Transverse colon (tissue), 3 donors: ENCODE measurements at regions not wholly inside any gene's neighbourhood (a gene's known extent, or its start where the extent isn't known, plus 50 kb on each side); places are given as distances from the start of the nearest gene placed in this dataset.

Experiments used
- POLR2A ChIP-seq: fragments of 450-650 bp; IDR thresholded peaks from one replicate; pipeline ENCODE4 v1.6.1; 2016; ENCODE audit warnings: antibody characterized with exemption, mild to moderate bottlenecking, moderate library complexity
- TF ChIP-seq, protein P1 (sequence below), 5 experiments: fragments of 200-600 bp in 3 of 5; fragments of 450-650 bp in 2 of 5; sonication (generic) in 3 of 5; IDR thresholded peaks; 1 replicate in 2 of 5; 2 replicates in 3 of 5; pipeline ENCODE4 v1.5.1; 2016 to 2017; ENCODE audit warnings: antibody characterized with exemption in 5 of 5, inconsistent platforms in 3 of 5, mild to moderate bottlenecking in 2 of 5, moderate library complexity in 1 of 5

DNA sequence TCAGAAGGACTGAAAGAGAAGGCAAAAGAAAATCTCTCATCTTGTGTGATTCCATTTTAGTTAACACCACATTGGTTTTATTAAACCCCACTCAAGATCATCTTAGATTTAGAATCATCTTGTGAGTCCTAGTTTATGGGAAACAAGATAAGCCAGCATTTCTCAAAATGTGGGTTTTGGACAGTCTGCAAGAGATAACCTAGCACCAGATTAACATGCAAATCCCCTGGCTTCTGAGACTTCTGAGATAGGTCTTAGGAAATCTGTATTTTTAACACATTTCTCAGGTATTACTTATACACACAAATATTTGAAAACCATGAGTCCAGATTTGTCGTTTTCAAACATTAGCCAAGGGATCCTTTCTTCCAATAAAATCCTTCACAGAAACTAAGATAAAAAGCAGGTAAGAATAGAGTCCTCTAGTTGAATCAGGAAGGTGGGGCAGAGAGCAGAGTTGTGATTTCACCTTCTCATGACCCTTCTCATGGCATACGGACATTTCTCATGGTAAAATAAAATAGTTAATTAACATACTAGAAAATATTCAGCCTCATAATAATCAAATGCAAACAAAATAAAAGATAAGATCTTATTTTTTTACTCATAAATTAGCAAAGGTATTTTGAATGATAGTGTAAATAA lies 287.2 kb upstream of the FN1 start:
- TF ChIP-seq POLR2A, result no peak
- TF ChIP-seq, protein P1, sequence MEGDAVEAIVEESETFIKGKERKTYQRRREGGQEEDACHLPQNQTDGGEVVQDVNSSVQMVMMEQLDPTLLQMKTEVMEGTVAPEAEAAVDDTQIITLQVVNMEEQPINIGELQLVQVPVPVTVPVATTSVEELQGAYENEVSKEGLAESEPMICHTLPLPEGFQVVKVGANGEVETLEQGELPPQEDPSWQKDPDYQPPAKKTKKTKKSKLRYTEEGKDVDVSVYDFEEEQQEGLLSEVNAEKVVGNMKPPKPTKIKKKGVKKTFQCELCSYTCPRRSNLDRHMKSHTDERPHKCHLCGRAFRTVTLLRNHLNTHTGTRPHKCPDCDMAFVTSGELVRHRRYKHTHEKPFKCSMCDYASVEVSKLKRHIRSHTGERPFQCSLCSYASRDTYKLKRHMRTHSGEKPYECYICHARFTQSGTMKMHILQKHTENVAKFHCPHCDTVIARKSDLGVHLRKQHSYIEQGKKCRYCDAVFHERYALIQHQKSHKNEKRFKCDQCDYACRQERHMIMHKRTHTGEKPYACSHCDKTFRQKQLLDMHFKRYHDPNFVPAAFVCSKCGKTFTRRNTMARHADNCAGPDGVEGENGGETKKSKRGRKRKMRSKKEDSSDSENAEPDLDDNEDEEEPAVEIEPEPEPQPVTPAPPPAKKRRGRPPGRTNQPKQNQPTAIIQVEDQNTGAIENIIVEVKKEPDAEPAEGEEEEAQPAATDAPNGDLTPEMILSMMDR (IDR thresholded peaks at IDR 0.05), result no peak
